GM18498 (cell line): ENCODE measurements at regions not wholly inside any gene's neighbourhood (a gene's known extent, or its start where the extent isn't known, plus 50 kb on each side); places are given as distances from the start of the nearest gene placed in this dataset.
"Not testable (repeated sequence)": the region's sequence is repeated elsewhere in the genome, so short reads cannot be mapped to it uniquely, and the experiment has no call there.

Source experiments
- ATAC-seq: cut with Tn5 transposase; IDR thresholded peaks from one replicate; pipeline ENCODE4 v1.9.1; 2021; ENCODE audit warnings: mild to moderate bottlenecking, moderate library complexity; ENCODE audit not compliant: unreplicated experiment

- ATAC-seq: not testable (repeated sequence)
These were observed 160.3 kb upstream of the ZNF184 start for GRCh38 chr6:27633221-27633688.

DNA sequence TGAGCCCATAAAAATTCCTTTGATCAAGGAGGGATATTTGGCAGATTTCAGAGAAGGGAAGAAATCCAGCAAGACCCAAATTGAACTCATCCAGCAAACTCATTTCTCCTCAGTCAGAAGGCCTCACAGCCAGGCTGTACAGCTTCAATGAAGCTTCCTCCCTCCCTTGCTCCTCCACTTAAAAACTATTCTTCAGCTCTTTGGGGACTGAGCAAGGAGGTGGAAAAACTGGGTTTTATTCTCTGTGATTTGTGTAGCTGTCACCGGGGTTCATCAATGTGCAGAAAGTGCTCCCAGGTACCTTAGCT, 158.7 kb upstream of the ZNF184 start:
- no peak for ATAC-seq

DNA sequence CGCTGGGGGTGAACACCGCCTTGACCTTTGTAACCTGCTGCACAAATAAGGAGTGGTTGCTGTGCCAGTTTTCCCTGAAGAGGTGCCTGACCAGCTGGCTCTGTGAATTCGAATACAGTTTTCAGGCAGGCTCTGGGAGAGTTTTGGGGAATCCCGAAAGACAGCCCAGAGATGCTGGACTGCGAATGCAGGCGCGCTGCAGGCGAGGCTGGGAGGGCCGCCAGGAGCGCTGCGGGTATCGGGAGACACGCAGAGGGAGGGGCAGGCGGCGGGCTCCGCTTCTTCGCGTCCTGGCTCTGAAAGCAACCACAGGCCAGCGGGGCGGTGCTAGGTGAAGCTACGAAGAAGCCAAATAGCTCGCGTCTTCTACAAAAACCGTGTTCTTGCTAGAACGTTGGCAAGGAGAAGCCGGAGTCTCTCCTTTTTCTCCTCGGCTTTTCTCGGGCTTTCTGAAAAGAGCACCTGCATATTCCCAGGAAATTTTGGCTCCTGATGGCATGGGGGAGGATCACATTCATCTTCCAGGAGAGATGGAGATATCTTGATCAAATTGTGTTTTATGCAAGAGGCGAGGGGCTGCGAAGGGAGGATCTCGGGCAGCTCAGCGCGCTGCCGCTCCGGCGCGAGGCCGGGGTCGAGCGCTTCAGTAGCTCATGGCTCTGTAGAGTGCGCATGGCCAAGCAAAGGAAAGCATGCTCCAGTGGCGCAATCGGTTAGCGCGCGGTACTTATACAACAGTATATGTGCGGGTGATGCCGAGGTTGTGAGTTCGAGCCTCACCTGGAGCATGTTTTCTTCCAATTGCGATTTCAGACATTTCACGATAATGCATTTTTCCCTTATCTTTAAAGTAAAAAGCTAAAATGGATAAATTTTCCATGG, 158.1 kb upstream of the ZNF184 start:
- no peak for ATAC-seq

DNA sequence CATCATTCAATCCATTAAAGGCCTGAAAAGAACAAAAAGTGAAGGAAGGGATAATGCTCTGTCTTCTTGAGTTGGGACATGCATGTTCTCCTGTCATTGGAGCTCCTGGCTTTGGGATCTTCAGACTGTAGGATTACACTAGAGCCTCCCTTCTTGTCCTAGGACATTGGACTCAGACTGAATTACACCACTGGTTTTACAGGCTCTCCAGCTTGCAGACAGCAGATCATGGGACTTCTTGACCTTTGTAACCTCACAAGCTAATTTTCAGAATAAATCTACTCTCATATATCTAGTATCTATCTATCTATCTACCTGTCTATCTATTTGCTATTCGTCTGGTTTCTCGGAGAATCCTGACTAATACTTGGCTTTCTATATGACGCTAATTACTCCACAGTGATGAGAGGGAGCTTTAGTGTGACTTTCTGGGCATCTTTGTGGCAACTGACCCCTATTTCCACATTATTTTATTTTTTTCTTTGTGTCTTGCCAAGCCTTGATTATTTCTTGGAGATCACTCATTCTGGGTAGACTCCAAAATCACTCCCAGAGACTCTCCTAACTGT, 151.9 kb upstream of the ZNF184 start:
- no peak for ATAC-seq

GRCh38 chr6:27623103-27623502, 150.2 kb upstream of the ZNF184 start:
- no peak for ATAC-seq

GRCh38 chr6:27619436-27619835, 146.5 kb upstream of the ZNF184 start:
- no peak for ATAC-seq

- ATAC-seq: no peak
These were observed 145.1 kb upstream of the ZNF184 start for GRCh38 chr6:27617700-27618689.

DNA sequence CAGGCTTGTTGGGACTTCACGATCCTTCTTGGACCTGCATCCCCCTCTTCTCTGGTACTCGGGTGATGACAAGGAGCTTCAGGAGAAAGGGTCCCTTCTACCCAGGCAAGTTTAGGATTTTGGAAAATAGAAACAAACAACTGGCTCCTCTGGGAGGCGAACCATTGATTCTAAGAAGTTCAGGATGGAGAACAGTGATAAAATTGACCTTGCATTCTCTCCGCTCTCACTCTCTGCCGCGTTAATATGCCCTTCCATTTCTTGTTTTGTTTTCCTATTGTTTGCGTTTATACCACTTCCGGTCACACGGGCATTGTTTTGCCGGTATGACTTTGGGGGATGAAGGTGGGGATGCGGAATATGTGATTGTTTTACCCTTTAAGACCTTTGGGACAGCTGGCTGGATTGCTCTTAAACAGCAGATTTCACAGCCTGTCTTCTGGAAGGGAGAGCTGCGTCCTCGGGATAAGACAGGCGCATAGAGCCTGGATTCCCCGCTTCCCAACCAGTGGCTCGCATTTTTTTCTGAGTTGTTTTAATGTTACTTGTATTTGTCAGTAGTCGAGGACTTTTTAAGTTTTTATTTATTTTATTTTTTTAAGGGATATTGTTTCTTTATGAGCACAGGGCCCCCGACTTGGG, 144.3 kb upstream of the ZNF184 start:
- ATAC-seq: no peak

DNA sequence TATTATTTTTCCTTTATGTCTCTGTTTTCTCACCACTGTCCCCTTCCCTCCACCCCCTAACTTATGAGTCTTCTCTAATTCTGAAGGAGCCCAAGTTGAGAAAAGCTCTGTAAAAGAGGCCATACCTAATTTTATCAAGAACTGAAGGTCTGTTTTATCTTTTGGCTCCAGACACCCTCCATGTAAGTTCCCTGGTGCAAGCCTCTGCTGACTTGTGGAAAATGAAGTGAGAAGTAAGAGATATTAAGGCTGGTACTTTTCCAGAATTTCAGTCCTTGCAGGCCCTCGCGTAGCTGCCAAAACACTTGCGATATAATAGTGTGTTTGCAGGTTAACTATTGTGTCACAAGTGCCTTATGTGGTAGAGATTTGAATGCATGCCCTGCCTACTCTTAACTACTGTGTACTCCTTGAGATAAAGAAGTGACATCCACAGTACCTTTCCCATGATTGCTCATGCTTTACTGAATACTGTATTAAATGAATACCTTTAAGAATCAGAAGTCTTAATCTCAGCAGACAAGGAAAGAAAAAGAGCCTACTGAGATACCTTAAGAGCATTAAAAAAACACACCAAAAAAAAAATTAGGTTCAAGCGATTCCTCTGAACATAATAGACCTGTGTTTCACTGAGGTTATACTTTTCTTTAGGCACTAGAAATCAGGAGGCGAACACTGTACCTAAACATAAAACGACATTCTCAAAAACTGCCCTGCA, 143.6 kb upstream of the ZNF184 start:
- no peak for ATAC-seq

- ATAC-seq: no peak
These were observed 138.5 kb upstream of the ZNF184 start for GRCh38 chr6:27611451-27611850.

- ATAC-seq: no peak
These were observed 136.3 kb upstream of the ZNF184 start for GRCh38 chr6:27608916-27609883.

GRCh38 chr6:27605401-27606342, 132.8 kb upstream of the ZNF184 start:
- ATAC-seq: no peak

GRCh38 chr6:27604986-27605385, 132.1 kb upstream of the ZNF184 start:
- ATAC-seq: no peak

DNA sequence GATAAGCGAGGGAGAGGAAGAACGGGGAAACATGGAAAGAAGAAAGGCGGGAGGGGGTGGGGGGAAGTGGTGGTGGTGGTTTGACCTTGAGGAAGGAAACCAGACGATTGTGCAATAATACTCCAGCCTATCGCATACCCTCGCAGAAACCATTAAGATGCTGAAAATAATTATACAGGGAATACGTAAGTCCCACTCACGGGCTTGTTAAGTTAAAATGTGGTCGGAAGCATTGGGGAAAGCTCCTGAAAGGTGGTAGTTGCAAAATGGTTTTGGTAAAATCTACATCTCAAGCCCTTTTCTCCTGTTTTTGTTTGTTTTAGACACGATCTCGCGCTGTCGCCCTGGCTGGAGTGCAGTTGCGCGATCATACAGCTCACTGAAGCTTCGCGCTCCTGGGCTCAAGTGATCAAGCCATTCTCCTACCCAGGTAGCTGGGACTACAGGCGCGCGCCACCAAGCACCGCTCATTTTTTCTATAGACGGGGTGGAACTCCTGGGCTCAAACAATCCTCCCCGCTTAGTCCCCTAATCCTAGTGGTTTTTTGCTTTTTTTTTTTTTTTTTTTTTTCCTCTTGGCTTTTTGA, 128.9 kb upstream of the ZNF184 start:
- ATAC-seq: no peak

DNA sequence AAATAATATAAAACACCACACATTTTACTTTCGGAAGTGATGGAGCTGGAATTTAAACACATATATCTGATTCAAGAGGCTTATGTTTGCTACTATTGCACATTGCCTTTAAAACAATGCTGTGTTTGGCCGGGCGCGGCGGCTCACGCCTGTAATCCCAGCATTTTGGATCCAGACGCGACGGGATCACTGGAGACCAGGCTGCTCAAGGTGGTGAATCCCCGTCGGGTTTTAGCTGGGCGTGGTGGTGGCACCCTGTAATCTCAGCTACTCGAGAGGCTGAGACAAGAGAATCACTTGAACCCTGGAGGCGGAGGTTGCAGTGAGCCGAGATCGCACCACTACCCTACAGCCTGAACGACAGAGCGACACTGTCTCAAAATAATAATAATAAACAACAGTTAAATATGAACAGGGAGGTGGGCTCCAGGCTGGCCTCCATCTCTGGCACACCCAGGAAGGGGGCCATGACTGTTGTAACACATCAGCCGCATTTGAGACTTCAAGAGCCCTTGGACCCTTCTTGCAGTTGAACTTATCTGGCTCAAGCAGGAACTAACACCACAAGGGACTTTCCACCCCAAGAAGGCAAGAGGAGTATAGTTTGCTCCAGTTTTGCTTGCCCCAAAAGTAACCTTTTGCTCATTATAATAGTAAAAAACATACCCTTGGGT, 127.1 kb upstream of the ZNF184 start:
- ATAC-seq: no peak

DNA sequence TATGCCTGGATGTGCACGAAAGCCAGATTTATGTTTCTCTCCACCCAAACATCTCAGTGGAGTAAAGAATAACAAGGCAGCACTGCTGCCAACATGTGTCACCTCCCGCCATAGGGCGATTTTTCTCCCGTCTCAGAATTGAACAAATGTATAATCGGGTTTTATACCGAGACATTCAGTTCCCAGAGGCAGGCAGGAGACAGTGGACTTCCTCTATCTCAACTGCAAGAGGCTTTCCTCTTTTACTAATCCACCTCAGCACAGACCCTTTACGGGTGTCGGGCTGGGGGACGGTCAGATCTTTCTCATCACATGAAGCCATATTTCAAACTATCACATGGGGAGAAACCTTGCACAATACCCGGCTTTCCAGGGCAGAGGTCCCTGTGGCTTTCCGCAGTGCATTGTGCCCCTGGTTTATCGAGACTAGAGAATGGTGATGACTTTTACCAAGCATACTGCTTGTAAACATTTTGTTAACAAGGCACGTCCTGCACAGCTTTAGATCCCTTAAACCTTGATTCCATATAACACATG, 124.2 kb upstream of the ZNF184 start:
- ATAC-seq: not testable (repeated sequence)

DNA sequence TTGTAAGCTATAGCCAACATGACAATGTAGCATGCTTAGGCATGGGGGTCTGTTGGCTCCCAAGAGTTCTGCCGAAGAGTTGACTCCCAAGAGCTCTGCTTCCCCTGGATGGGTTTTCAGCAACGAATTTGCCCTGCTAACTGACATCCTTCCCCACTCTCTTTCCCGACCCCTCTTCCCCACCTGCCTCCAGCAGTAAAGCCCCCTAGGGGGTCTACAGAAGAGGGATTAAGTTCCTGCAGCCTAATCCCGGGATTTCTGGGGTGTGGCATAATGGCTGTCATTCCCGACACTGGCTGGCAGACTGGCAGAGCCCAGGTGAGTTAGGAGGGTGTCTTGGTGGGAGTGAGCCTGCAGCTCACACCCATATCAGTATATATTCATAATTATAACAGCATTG, 121.0 kb upstream of the ZNF184 start:
- ATAC-seq: no peak
